ENCODE measurements at regions not wholly inside any gene's neighbourhood (a gene's known extent, or its start where the extent isn't known, plus 50 kb on each side); places are given as distances from the start of the nearest gene placed in this dataset.

DNA sequence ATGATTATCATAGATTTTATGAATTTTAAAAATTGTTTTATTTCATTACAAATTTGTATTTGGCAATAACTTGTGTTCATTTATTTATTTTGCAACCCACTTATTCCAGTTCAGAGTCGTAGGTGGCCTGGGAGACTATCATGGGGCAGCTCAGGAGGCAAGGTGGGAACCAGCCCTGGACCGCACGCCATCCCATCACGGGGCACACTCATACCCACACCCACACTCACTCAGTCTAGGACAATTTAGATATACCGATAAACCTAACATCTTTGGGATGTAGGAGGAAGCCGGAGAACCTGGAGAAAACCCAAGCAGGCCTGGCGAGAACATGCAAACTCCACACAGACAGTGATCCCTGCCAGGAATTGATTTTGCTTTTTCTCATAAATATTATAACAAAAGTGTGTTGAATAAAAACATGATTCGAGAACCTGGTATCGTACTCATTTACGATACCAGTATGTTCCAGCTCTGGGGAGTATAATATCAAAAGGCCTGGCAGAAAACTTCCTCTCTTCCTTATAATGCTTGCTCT lies 205.3 kb downstream of the NFKBIZ start:
- TF ChIP-seq, protein P1, sequence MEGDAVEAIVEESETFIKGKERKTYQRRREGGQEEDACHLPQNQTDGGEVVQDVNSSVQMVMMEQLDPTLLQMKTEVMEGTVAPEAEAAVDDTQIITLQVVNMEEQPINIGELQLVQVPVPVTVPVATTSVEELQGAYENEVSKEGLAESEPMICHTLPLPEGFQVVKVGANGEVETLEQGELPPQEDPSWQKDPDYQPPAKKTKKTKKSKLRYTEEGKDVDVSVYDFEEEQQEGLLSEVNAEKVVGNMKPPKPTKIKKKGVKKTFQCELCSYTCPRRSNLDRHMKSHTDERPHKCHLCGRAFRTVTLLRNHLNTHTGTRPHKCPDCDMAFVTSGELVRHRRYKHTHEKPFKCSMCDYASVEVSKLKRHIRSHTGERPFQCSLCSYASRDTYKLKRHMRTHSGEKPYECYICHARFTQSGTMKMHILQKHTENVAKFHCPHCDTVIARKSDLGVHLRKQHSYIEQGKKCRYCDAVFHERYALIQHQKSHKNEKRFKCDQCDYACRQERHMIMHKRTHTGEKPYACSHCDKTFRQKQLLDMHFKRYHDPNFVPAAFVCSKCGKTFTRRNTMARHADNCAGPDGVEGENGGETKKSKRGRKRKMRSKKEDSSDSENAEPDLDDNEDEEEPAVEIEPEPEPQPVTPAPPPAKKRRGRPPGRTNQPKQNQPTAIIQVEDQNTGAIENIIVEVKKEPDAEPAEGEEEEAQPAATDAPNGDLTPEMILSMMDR (IDR thresholded peaks at IDR 0.05 in 2 of 3, conservative IDR thresholded peaks at IDR 0.05 in 1 of 3; ENCODE audit: control insufficient read depth in 2 of 3, extremely low read depth in 1 of 3, insufficient read depth in 1 of 3, low read depth in 3 of 3, low read length in 3 of 3): no peak
- no peak for TF ChIP-seq ATF2 (IDR thresholded peaks at IDR 0.05; ENCODE audit: low read length)
- TF ChIP-seq SMARCA5 (IDR thresholded peaks at IDR 0.05): no peak
- no peak for TF ChIP-seq FOS (IDR thresholded peaks at IDR 0.05; ENCODE audit: borderline replicate concordance, extremely low read depth, insufficient read length)
- TF ChIP-seq SP1 (IDR thresholded peaks at IDR 0.05; ENCODE audit: low read depth, low read length): no peak
- no peak for TF ChIP-seq USF1 (IDR thresholded peaks at IDR 0.05; ENCODE audit: borderline replicate concordance, extremely low read length, insufficient read depth, low read depth, low read length)
- TF ChIP-seq, protein P2, sequence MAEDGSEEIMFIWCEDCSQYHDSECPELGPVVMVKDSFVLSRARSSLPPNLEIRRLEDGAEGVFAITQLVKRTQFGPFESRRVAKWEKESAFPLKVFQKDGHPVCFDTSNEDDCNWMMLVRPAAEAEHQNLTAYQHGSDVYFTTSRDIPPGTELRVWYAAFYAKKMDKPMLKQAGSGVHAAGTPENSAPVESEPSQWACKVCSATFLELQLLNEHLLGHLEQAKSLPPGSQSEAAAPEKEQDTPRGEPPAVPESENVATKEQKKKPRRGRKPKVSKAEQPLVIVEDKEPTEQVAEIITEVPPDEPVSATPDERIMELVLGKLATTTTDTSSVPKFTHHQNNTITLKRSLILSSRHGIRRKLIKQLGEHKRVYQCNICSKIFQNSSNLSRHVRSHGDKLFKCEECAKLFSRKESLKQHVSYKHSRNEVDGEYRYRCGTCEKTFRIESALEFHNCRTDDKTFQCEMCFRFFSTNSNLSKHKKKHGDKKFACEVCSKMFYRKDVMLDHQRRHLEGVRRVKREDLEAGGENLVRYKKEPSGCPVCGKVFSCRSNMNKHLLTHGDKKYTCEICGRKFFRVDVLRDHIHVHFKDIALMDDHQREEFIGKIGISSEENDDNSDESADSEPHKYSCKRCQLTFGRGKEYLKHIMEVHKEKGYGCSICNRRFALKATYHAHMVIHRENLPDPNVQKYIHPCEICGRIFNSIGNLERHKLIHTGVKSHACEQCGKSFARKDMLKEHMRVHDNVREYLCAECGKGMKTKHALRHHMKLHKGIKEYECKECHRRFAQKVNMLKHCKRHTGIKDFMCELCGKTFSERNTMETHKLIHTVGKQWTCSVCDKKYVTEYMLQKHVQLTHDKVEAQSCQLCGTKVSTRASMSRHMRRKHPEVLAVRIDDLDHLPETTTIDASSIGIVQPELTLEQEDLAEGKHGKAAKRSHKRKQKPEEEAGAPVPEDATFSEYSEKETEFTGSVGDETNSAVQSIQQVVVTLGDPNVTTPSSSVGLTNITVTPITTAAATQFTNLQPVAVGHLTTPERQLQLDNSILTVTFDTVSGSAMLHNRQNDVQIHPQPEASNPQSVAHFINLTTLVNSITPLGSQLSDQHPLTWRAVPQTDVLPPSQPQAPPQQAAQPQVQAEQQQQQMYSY (CRISPR knock-in tag; IDR thresholded peaks at IDR 0.05): no peak
- TF ChIP-seq RAD21 (IDR thresholded peaks at IDR 0.05; ENCODE audit: insufficient read depth, low read depth, low read length): no peak
- no peak for TF ChIP-seq IKZF1 (conservative IDR thresholded peaks at IDR 0.05)
- no peak for TF ChIP-seq TAF1 (IDR thresholded peaks at IDR 0.05; ENCODE audit: borderline replicate concordance, low read depth, low read length)
- no peak for TF ChIP-seq EP300 (IDR thresholded peaks at IDR 0.05; ENCODE audit: borderline replicate concordance in 1 of 2, control insufficient read depth in 1 of 2, low read depth in 2 of 2, low read length in 2 of 2)
- TF ChIP-seq POLR2AphosphoS5 (IDR thresholded peaks at IDR 0.05; ENCODE audit: low read length): no peak
